SKM-1 (cell line): ENCODE measurements at regions not wholly inside any gene's neighbourhood (a gene's known extent, or its start where the extent isn't known, plus 50 kb on each side); places are given as distances from the start of the nearest gene placed in this dataset.
"Not testable (repeated sequence)": the region's sequence is repeated elsewhere in the genome, so short reads cannot be mapped to it uniquely, and the experiment has no call there.

Source experiments
- DNase-seq: peaks from one replicate; lab custom pipeline; 2025; ENCODE audit not compliant: unreplicated experiment; lab: John Stamatoyannopoulos, UW

DNA sequence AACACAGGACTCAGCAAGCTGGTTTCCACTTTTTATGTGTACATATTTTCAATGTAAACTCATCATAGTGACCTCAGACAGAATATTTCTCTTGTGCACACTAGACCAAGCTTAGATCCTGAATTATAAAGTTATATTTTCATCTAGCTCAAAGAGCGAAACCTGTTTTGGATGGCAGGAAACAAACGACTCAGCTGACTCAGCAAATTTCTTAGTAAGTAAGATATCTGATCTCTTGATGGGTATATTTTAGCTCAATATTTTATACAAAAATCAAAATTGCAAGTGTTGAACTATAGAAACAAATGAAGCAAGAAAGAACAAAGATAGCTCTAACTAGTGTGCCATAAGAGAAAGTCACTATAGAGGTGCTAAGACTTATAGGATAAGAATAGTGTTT is 1114.5 kb downstream of the STPG2 start:
- DNase-seq: no peak

GRCh38 chr4:97037411-97038145 is 1105.7 kb downstream of the STPG2 start:
- not testable (repeated sequence) for DNase-seq

DNA sequence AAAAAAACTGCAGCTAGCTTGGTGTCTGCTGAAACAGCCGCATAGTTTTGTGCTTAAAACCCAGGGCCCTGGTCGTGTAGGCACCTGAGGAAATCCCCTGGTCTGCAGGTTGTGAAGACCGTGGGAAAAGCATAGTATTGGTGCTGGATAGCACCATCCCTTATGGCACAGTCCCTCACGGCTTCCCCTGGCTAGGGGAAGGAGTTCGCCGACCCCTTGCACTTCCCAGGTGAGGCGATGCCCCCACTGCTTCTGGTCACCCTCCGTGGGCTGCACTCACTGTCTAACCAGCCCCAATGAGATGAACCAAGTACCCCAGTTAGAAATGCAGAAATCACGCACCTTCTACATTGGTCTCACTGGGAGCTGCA is 1105.1 kb downstream of the STPG2 start:
- DNase-seq: no peak

DNA sequence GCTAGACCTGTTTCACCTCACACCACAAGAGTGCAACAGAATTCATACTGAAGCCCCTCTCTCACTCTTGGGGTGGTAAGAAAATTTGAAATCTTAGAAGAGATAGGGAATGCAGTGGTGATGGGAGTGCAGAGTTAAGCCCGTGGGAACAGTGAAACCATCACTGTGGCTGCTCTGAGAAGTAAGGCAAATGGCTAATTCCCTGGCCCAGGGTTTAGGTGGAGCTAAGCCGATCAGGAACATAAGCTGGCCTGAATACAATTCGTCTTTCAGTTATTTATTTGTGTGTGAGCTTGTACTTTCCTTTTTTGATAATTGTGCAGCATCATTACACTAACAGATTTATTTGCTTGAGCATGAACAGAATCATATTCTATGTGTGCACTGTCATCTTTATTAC is 1070.6 kb downstream of the STPG2 start:
- DNase-seq: no peak

DNA sequence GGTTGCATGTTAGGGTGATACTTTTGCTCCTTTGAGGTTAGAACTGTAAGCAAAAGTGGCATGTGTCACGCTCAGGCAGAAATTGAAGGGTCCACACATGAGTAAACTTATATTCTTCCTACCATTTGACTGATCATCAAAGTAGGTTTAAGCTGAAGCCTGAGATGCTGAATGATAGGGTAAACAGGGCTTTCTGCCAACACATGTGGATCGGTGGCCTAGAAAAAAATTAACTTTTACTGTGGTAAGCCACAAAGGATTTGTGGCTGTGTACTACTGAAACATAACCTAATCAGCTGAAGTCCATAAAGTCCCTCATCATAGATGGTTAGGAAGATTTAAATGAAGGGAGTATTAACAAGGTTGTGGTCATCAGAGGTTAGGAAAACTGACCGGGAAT is 1070.1 kb downstream of the STPG2 start:
- no peak for DNase-seq

DNA sequence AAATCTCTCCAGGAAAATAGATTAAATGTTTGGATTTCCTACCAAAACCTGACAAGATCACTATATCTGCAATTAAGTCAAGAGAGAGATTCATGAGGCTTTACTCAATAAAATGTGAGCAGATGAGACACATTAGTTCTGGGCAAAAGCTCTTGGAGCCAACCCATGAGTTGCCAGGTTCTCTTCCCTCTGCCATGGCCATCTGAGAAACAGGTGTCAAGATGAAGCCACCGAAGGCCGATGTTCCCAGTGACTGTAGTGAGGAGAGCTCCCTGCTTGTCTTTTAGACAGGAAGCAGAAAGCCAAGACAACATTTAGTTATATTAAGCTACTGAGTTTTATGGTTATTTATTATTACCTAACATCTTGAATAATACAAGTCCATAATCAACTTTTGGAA is 1068.7 kb downstream of the STPG2 start:
- DNase-seq: no peak

DNA sequence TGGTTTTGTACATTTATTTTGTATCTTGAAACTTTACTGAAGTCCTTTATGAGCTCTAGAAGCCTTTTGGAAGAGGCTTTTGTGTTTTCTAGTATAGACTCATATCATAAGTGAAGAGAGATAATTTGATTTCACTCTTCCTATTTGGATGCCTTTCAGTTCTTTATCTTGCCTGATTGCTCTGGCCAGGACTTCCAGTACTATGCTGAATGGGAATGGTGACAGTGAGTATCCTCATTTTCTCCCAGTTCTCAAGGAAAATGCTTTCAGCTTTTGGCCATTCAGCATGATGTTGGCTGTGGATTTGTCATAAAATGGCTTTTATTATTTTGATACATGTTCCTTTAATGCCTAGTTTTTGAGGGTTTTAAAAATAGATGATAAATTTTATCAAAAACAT is 1061.3 kb downstream of the STPG2 start:
- no peak for DNase-seq

DNA sequence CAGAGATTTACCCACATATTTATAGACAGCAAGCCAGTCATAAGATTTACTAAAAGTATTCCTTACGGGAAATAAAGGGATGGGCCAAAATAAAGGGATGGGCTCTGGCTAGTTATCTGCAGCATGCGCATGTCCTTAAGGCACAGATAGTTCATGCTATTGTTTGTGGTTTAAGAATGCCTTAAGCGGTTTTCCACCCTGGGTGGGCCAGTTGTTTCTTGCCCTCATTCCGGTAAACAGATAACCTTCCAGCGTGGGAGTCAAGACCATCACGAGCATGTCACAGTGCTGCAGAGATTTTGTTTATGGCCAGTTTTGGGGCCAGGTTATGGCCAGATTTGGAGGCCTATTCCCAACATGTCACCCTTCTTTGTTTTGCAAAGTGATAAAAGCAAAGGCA is 1046.2 kb downstream of the STPG2 start:
- DNase-seq: not testable (repeated sequence)

GRCh38 chr4:97101171-97101570 is 1042.1 kb downstream of the STPG2 start:
- DNase-seq: not testable (repeated sequence)

DNA sequence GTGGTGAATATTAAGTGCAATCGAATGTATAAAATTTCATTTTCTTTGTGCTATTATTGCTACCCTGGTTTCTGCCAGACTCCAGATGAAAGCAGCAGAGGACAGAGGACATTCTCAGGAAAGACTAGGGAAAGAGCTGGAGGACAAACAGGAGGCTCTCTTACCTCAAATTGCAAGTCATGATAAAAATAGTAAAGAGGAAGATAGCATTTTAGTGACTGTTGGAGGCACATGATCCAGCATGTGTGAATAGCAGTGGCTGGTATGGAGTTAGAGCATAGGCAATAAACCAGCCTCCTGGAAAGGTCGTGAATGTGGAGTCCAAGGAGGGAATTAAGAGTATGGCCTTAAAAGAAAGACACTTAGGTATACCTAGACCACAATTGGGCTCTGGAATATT is 1040.0 kb downstream of the STPG2 start:
- DNase-seq: no peak

GRCh38 chr4:97104006-97104405 is 1039.3 kb downstream of the STPG2 start:
- DNase-seq: no peak

DNA sequence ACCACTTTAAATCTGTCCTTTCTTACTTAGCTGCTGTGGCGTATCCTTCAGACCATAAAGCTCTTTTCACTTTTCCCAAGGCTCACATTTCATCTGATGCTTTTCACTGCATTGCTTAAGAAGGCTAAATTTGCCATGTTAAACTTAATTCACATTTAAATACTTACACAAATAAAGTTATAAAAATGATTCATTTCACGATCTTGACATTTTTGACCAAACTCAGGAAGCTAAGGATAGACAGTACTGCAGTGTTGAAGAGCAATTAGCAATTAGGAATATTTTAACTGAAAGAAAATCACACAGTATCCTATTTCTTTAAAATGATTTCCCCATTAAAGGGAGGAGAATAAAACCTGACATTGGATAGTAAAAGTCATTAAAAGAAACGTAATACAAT is 1038.6 kb downstream of the STPG2 start:
- no peak for DNase-seq

DNA sequence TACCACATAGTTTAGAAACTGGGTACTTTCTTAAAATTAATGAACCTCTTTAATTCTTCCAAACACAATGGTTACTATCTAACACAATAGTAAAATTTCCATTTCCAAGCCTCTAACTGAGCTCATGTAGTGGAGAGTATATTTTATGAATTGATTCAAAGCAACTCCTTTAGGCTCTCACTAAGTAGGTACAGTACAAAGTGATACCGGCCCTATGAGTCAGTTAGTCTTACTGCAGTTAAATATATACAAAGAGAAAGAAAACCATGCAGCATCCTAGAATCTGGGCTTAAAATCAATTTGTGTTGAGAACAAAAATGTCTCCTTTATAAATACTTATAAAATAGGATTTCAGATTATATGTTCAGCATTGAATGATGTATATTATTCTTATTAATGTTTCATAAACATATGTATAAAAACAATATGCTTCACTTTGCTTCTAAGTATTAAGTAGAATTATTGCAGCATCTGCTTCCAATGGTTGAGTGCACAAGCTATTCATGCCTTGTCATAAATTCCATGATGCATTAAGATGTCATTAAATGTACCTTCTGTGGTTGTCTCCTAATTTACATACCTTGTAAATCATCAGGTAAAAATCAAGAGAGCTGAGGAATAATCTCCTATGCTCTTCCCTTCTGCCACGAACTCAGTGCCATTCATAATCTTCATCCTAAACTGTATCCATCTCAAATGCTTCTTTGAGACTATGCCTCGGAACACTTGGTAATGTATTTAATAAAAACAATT is 1037.8 kb downstream of the STPG2 start:
- DNase-seq: no peak

DNA sequence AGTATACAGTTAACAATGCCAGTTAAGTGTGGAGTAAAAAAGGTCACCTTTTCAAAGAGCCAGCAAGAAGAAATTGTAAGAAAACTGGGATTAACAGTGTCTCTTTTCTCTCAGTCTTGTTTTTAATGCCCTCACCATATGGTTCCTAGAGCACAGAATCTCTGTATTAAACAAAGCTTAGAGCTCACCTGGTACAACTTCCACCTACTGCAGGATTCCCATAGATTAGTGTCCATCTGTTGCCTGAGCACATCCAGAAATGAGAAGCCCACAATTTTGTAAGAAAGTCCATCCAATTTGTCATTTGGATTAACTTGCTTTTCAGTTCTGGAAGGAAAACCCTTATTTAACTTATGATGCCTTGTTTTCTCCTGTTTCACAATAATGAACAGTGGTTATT is 1037.1 kb downstream of the STPG2 start:
- no peak for DNase-seq

DNA sequence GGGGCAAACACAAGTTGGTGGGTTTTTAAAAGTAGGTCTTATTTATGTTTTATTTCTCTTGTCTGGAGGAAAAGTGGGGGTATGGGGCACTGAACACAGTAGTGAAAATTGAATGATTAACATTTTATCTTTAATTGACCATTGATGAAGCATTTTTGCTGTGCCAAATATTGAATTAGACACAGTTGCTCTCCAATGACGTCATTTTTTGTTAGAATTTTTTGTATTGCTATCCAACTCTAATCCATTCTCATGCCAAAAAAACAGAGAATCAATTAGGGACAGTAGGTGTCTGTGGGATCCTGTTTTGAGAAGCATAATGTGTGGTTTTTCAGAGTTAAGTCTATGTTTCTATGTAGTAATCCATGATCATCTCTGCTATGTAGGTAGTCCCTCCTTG is 1032.8 kb downstream of the STPG2 start:
- DNase-seq: no peak

DNA sequence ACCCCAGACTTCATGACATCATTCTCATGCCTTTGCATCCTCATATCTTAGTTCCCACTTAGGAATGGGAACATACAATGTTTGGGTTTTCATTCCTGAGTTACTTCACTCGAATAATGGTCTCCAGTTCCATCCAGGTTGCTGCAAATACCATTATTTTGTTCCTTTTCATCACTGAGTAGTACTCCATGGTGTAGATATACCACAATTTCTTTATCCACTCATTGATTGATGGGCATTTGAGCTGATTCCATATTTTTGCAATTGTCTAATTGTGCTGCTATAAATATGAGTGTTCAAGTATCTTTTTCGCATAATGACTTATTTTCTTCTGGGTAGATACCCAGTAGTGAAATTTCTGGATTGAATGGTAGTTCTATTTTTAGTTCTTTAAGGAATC is 1026.8 kb downstream of the STPG2 start:
- DNase-seq: no peak

- DNase-seq: no peak
Measured at GRCh38 chr4:97121493-97121892, 1021.8 kb downstream of the STPG2 start.

GRCh38 chr4:97123573-97123972 is 1019.7 kb downstream of the STPG2 start:
- DNase-seq: no peak

- no peak for DNase-seq
Measured at GRCh38 chr4:97132435-97132834, 1010.8 kb downstream of the STPG2 start.

- no peak for DNase-seq
Measured at GRCh38 chr4:97134456-97134855, 1008.8 kb downstream of the STPG2 start.

DNA sequence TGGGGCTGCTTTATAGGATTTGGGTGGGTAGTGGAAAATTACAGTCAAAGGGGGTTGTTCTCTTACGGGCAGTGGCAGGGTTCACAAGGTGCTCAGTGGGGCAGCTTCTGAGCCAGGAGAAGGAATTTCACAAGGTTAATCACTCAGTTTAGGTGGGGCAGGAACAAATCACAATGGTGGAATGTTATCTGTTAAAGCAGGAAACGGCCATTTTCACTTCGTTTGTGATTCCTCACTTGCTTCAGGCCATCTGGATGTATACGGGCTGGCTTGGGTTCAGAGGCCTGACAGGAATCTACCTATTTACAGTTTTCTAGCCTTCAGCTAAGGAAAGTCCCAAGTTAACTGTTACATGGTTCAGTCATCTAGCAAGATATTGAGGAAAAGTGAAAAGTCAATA is 1003.5 kb downstream of the STPG2 start:
- no peak for DNase-seq

DNA sequence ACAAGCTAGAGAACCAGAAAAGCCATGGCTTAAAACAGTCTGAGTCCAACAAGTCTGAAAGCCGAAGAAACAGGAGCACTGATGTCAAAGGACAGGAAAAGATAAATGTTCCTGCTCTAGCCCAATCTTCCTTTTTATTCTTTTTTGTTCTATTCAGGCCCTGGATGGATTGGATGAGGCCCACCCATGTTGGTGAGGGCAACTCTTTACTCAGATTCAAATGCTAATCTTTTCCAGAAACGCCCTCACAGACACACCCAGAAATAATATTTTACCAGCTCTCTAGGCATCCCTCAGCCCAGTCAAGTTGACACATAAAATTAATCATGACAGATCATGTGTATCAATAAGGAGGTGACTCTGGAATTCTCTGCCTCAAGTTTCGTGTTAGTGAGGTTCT is 1002.7 kb downstream of the STPG2 start:
- no peak for DNase-seq

DNA sequence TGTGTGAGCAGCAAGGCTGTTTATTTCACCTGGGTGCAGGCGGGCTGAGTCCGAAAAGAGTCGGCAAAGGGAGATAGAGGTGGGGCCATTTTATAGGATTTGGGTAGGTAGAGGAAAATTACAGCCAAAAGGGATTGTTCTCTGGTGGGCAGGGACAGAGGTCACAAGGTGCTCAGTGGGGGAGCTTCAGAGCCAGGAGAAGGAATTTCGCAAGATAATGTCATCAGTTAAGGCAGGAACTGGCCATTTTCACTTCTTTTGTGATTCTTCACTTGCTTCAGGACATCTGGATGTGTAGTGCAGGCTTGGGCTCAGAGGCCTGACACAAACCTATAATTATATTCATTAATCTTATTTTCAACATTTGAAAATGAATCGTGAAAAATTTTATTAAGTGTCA is 1001.9 kb downstream of the STPG2 start:
- not testable (repeated sequence) for DNase-seq
